DMS79 (cell line): ENCODE measurements at regions not wholly inside any gene's neighbourhood (a gene's known extent, or its start where the extent isn't known, plus 50 kb on each side); places are given as distances from the start of the nearest gene placed in this dataset.

ENCODE experiments used
- DNase-seq: peaks from one replicate; lab custom pipeline; 2025; lab: John Stamatoyannopoulos, UW

- DNase-seq, result no peak
Observed at GRCh38 chr4:188854436-188854835, 715.2 kb downstream of the TRIML1 start.

- no peak for DNase-seq
Observed at GRCh38 chr4:188858696-188859095, 719.5 kb downstream of the TRIML1 start.

GRCh38 chr4:188864741-188865140 lies 725.5 kb downstream of the TRIML1 start:
- DNase-seq, result no peak

GRCh38 chr4:188867796-188868195 lies 728.6 kb downstream of the TRIML1 start:
- no peak for DNase-seq

GRCh38 chr4:188869581-188869980 lies 730.3 kb downstream of the TRIML1 start:
- DNase-seq, result no peak

- DNase-seq, result no peak
Observed at GRCh38 chr4:188872809-188873208, 733.6 kb downstream of the TRIML1 start.

GRCh38 chr4:188876881-188877280 lies 737.6 kb downstream of the TRIML1 start:
- no peak for DNase-seq

GRCh38 chr4:188879598-188879997 lies 740.4 kb downstream of the TRIML1 start:
- no peak for DNase-seq

GRCh38 chr4:188887905-188888304 lies 748.7 kb downstream of the TRIML1 start:
- DNase-seq, result no peak

GRCh38 chr4:188892837-188893236 lies 753.6 kb downstream of the TRIML1 start:
- no peak for DNase-seq

- DNase-seq, result no peak
Observed at GRCh38 chr4:188903986-188904385, 764.7 kb downstream of the TRIML1 start.

GRCh38 chr4:188904617-188905016 lies 765.4 kb downstream of the TRIML1 start:
- no peak for DNase-seq

GRCh38 chr4:188905248-188905647 lies 766.0 kb downstream of the TRIML1 start:
- no peak for DNase-seq

GRCh38 chr4:188911199-188911598 lies 772.0 kb downstream of the TRIML1 start:
- no peak for DNase-seq

- no peak for DNase-seq
Observed at GRCh38 chr4:188911707-188912106, 772.5 kb downstream of the TRIML1 start.

- DNase-seq, result no peak
Observed at GRCh38 chr4:188915175-188915574, 775.9 kb downstream of the TRIML1 start.

- DNase-seq, result no peak
Observed at GRCh38 chr4:188918787-188919186, 779.5 kb downstream of the TRIML1 start.

GRCh38 chr4:188930822-188931221 lies 791.6 kb downstream of the TRIML1 start:
- no peak for DNase-seq

- DNase-seq, result no peak
Observed at GRCh38 chr4:188934320-188934962, 795.2 kb downstream of the TRIML1 start.

- DNase-seq, result no peak
Observed at GRCh38 chr4:188941524-188942119, 802.4 kb downstream of the TRIML1 start.

GRCh38 chr4:188942606-188943005 lies 803.4 kb downstream of the TRIML1 start:
- DNase-seq, result no peak

GRCh38 chr4:188949596-188949995 lies 810.4 kb downstream of the TRIML1 start:
- no peak for DNase-seq

- no peak for DNase-seq
Observed at GRCh38 chr4:188955066-188955465, 815.8 kb downstream of the TRIML1 start.

GRCh38 chr4:188956566-188956965 lies 817.3 kb downstream of the TRIML1 start:
- DNase-seq, result no peak
